Memory B cell (primary cell): ENCODE measurements at regions not wholly inside any gene's neighbourhood (a gene's known extent, or its start where the extent isn't known, plus 50 kb on each side); places are given as distances from the start of the nearest gene placed in this dataset.

Source experiments
- ATAC-seq: fragments of 150-1000 bp; cut with Tn5 transposase; 2 replicates; pipeline ENCODE4 v1.10.0; 2021; ENCODE audit warnings: low read depth, mild to moderate bottlenecking, moderate library complexity
- DNase-seq, 2 donors: peaks; one replicate each; pipeline ENCODE4 v3.0.0; 2022; ENCODE audit warnings: low spot score in 2 of 2
- H3K27ac Mint-ChIP-seq: one replicate; pipeline ENCODE4 v1.8.0; 2022; ENCODE audit warnings: mild to moderate bottlenecking, moderate library complexity, mixed read lengths
- H3K27me3 Mint-ChIP-seq: one replicate; pipeline ENCODE4 v1.8.0; 2022; ENCODE audit warnings: mixed read lengths
- H3K36me3 Mint-ChIP-seq: one replicate; pipeline ENCODE4 v1.8.0; 2022; ENCODE audit warnings: mild to moderate bottlenecking, mixed read lengths
- H3K4me1 Mint-ChIP-seq: one replicate; pipeline ENCODE4 v1.8.0; 2022; ENCODE audit warnings: mixed read lengths
- H3K4me3 Mint-ChIP-seq: one replicate; pipeline ENCODE4 v1.8.0; 2022; ENCODE audit warnings: mild to moderate bottlenecking, moderate library complexity, mixed read lengths
- H3K9me3 Mint-ChIP-seq: one replicate; pipeline ENCODE4 v1.8.0; 2022; ENCODE audit warnings: mixed read lengths

- peaks cover 9% of the 10 kb centered on the region for H3K9me3 Mint-ChIP-seq
- ATAC-seq = no peak
- no peaks in the 10 kb centered on the region for H3K27me3 Mint-ChIP-seq
- no peaks in the 10 kb centered on the region for H3K4me1 Mint-ChIP-seq
- H3K4me3 Mint-ChIP-seq = no peak overlapping the region
- no peaks in the 10 kb centered on the region for H3K36me3 Mint-ChIP-seq
- H3K27ac Mint-ChIP-seq = no peak overlapping the region
- no peak for DNase-seq
Measured at GRCh38 chr2:123040506-123040905, 984.6 kb upstream of the CNTNAP5 start.

GRCh38 chr2:123043458-123043857 is 981.6 kb upstream of the CNTNAP5 start:
- ATAC-seq (no peak), DNase-seq (no peak)
- Mint-ChIP-seq H3K36me3 (no peaks in the 10 kb centered on the region), H3K4me3 (no peak overlapping the region), H3K27me3 (no peaks in the 10 kb centered on the region), H3K27ac (no peak overlapping the region), H3K9me3 (peaks cover 3% of the 10 kb centered on the region), H3K4me1 (no peaks in the 10 kb centered on the region)

GRCh38 chr2:123045713-123046112 is 979.4 kb upstream of the CNTNAP5 start:
- Mint-ChIP-seq H3K9me3 (peaks cover 3% of the 10 kb centered on the region), H3K27ac (no peak overlapping the region), H3K36me3 (no peaks in the 10 kb centered on the region), H3K27me3 (no peaks in the 10 kb centered on the region), H3K4me3 (no peak overlapping the region), H3K4me1 (no peaks in the 10 kb centered on the region)
- ATAC-seq (no peak), DNase-seq (no peak)

- H3K4me3 Mint-ChIP-seq = no peak overlapping the region
- DNase-seq (no peak), ATAC-seq (no peak)
- H3K36me3 Mint-ChIP-seq = no peaks in the 10 kb centered on the region
- peaks cover 3% of the 10 kb centered on the region for H3K9me3 Mint-ChIP-seq
- H3K27me3 Mint-ChIP-seq = no peaks in the 10 kb centered on the region
- H3K4me1 Mint-ChIP-seq = no peaks in the 10 kb centered on the region
- no peak overlapping the region for H3K27ac Mint-ChIP-seq
Measured at GRCh38 chr2:123047186-123047585, 977.9 kb upstream of the CNTNAP5 start.

- H3K4me3 Mint-ChIP-seq = no peak overlapping the region
- H3K27me3 Mint-ChIP-seq = no peaks in the 10 kb centered on the region
- H3K4me1 Mint-ChIP-seq = no peaks in the 10 kb centered on the region
- no peak overlapping the region for H3K27ac Mint-ChIP-seq
- DNase-seq = no peak
- no peaks in the 10 kb centered on the region for H3K36me3 Mint-ChIP-seq
- peaks cover 5% of the 10 kb centered on the region for H3K9me3 Mint-ChIP-seq
- ATAC-seq = no peak
Measured at GRCh38 chr2:123051136-123051535, 974.0 kb upstream of the CNTNAP5 start.

GRCh38 chr2:123061534-123061933 is 963.6 kb upstream of the CNTNAP5 start:
- Mint-ChIP-seq H3K36me3 (peaks cover 1% of the 10 kb centered on the region), H3K4me1 (no peaks in the 10 kb centered on the region), H3K27me3 (no peaks in the 10 kb centered on the region), H3K9me3 (peaks cover 15% of the 10 kb centered on the region), H3K4me3 (no peak overlapping the region), H3K27ac (no peak overlapping the region)
- DNase-seq (no peak), ATAC-seq (no peak)

GRCh38 chr2:123073371-123073770 is 951.7 kb upstream of the CNTNAP5 start:
- no peaks in the 10 kb centered on the region for H3K4me1 Mint-ChIP-seq
- H3K27me3 Mint-ChIP-seq = no peaks in the 10 kb centered on the region
- no peak overlapping the region for H3K4me3 Mint-ChIP-seq
- H3K27ac Mint-ChIP-seq = no peak overlapping the region
- no peak for DNase-seq
- peaks cover 2% of the 10 kb centered on the region for H3K9me3 Mint-ChIP-seq
- no peaks in the 10 kb centered on the region for H3K36me3 Mint-ChIP-seq
- ATAC-seq = no peak

- H3K27me3 Mint-ChIP-seq = no peaks in the 10 kb centered on the region
Measured at GRCh38 chr2:123073956-123074355, 951.1 kb upstream of the CNTNAP5 start.

GRCh38 chr2:123077101-123077500 is 948.0 kb upstream of the CNTNAP5 start:
- Mint-ChIP-seq H3K27ac (no peak overlapping the region), H3K9me3 (peaks cover 4% of the 10 kb centered on the region), H3K36me3 (no peaks in the 10 kb centered on the region), H3K27me3 (no peaks in the 10 kb centered on the region), H3K4me1 (no peaks in the 10 kb centered on the region), H3K4me3 (no peak overlapping the region)
- no peak for DNase-seq
- ATAC-seq = no peak

More at GRCh38 chr2:123073956-123074355, 951.1 kb upstream of the CNTNAP5 start:
- ATAC-seq (no peak), DNase-seq (no peak)
- Mint-ChIP-seq H3K9me3 (peaks cover 2% of the 10 kb centered on the region), H3K4me3 (no peak overlapping the region), H3K4me1 (no peaks in the 10 kb centered on the region), H3K27ac (no peak overlapping the region), H3K36me3 (no peaks in the 10 kb centered on the region)

- no peak for DNase-seq
- Mint-ChIP-seq H3K27ac (no peak overlapping the region), H3K36me3 (no peaks in the 10 kb centered on the region), H3K9me3 (peaks cover 8% of the 10 kb centered on the region), H3K4me1 (no peaks in the 10 kb centered on the region), H3K27me3 (no peaks in the 10 kb centered on the region), H3K4me3 (no peak overlapping the region)
- ATAC-seq = no peak
Measured at GRCh38 chr2:123080331-123080730, 944.8 kb upstream of the CNTNAP5 start.

GRCh38 chr2:123085484-123085883 is 939.6 kb upstream of the CNTNAP5 start:
- ATAC-seq (no peak), DNase-seq (no peak)
- no peak overlapping the region for H3K4me3 Mint-ChIP-seq
- no peak overlapping the region for H3K27ac Mint-ChIP-seq
- no peaks in the 10 kb centered on the region for H3K4me1 Mint-ChIP-seq
- H3K9me3 Mint-ChIP-seq = peaks cover 6% of the 10 kb centered on the region
- H3K36me3 Mint-ChIP-seq = no peaks in the 10 kb centered on the region
- H3K27me3 Mint-ChIP-seq = no peaks in the 10 kb centered on the region

- Mint-ChIP-seq H3K4me3 (no peak overlapping the region), H3K36me3 (no peaks in the 10 kb centered on the region), H3K27ac (no peak overlapping the region), H3K4me1 (no peaks in the 10 kb centered on the region), H3K27me3 (no peaks in the 10 kb centered on the region), H3K9me3 (peaks cover 6% of the 10 kb centered on the region)
- ATAC-seq (no peak), DNase-seq (no peak)
Measured at GRCh38 chr2:123086613-123087385, 938.3 kb upstream of the CNTNAP5 start.

- H3K27me3 Mint-ChIP-seq = no peaks in the 10 kb centered on the region
- no peak for DNase-seq
- H3K27ac Mint-ChIP-seq = no peak overlapping the region
- no peaks in the 10 kb centered on the region for H3K4me1 Mint-ChIP-seq
- no peak overlapping the region for H3K4me3 Mint-ChIP-seq
- no peaks in the 10 kb centered on the region for H3K36me3 Mint-ChIP-seq
- ATAC-seq = no peak
- H3K9me3 Mint-ChIP-seq = peaks cover 6% of the 10 kb centered on the region
Measured at GRCh38 chr2:123091471-123091870, 933.6 kb upstream of the CNTNAP5 start.

GRCh38 chr2:123093199-123093598 is 931.9 kb upstream of the CNTNAP5 start:
- no peak overlapping the region for H3K27ac Mint-ChIP-seq
- peaks cover 7% of the 10 kb centered on the region for H3K9me3 Mint-ChIP-seq
- no peak overlapping the region for H3K4me3 Mint-ChIP-seq
- ATAC-seq = no peak
- no peak for DNase-seq
- no peaks in the 10 kb centered on the region for H3K4me1 Mint-ChIP-seq
- H3K27me3 Mint-ChIP-seq = no peaks in the 10 kb centered on the region
- H3K36me3 Mint-ChIP-seq = no peaks in the 10 kb centered on the region

GRCh38 chr2:123095219-123095835 is 929.8 kb upstream of the CNTNAP5 start:
- H3K4me1 Mint-ChIP-seq = no peaks in the 10 kb centered on the region
- no peak for DNase-seq
- no peak overlapping the region for H3K27ac Mint-ChIP-seq
- peaks cover 7% of the 10 kb centered on the region for H3K9me3 Mint-ChIP-seq
- ATAC-seq = no peak
- H3K36me3 Mint-ChIP-seq = no peaks in the 10 kb centered on the region
- H3K4me3 Mint-ChIP-seq = no peak overlapping the region
- no peaks in the 10 kb centered on the region for H3K27me3 Mint-ChIP-seq
